GM10248 (cell line): ENCODE measurements at regions not wholly inside any gene's neighbourhood (a gene's known extent, or its start where the extent isn't known, plus 50 kb on each side); places are given as distances from the start of the nearest gene placed in this dataset.

Source experiments
- CTCF ChIA-PET: fragments of 300-600 bp; sonication (Branson Sonifier 250); formaldehyde crosslinking; extraction: SDS; loops from one replicate; lab custom pipeline; 2021; ENCODE audit warnings: antibody characterized with exemption; lab: Yijun Ruan, JAX
- POLR2A ChIA-PET: fragments of 350-650 bp; sonication (Branson Sonifier 250); formaldehyde crosslinking; extraction: SDS; loops from one replicate; lab custom pipeline; 2020; ENCODE audit warnings: antibody characterized with exemption; lab: Yijun Ruan, JAX
- DNase-seq: peaks from one replicate; pipeline ENCODE4 v3.0.0; 2012; ENCODE audit errors: extremely low spot score
- TF ChIP-seq, protein P1 (sequence below): IDR thresholded peaks from 2 replicates; pipeline ENCODE4 v1.5.1; 2012; ENCODE audit warnings: mild to moderate bottlenecking, low read depth; ENCODE audit errors: extremely low read depth, missing control alignments, control extremely low read depth

- POLR2A ChIA-PET, result no interaction called here
- CTCF ChIA-PET, result no interaction called here
- TF ChIP-seq, protein P1, sequence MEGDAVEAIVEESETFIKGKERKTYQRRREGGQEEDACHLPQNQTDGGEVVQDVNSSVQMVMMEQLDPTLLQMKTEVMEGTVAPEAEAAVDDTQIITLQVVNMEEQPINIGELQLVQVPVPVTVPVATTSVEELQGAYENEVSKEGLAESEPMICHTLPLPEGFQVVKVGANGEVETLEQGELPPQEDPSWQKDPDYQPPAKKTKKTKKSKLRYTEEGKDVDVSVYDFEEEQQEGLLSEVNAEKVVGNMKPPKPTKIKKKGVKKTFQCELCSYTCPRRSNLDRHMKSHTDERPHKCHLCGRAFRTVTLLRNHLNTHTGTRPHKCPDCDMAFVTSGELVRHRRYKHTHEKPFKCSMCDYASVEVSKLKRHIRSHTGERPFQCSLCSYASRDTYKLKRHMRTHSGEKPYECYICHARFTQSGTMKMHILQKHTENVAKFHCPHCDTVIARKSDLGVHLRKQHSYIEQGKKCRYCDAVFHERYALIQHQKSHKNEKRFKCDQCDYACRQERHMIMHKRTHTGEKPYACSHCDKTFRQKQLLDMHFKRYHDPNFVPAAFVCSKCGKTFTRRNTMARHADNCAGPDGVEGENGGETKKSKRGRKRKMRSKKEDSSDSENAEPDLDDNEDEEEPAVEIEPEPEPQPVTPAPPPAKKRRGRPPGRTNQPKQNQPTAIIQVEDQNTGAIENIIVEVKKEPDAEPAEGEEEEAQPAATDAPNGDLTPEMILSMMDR, result no peak
- DNase-seq, result no peak
These were observed 324.3 kb upstream of the KIAA1217 start for GRCh38 chr10:23884670-23885069.

DNA sequence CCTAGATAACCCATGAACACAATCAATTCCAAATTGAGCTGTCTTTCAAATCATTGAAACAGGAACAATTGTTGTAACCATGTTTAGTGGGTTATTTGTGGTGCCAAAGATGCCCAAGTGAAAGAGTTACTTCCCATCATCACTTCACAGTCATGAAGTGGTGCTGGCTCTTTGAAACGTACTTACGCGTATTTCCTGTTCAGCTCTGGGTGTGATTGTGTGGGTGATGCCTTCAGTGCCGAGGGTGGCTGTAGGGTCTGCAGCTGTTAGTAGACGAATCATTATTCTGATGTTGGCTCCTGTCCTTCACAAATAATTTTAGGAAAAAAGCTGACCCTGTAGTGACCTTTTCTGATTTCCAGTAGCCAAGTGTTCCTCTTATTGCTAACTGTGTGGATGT is 323.1 kb upstream of the KIAA1217 start:
- ChIA-PET POLR2A (no interaction called here), CTCF (no interaction called here)
- TF ChIP-seq, protein P1, result no peak
- DNase-seq, result no peak

- ChIA-PET POLR2A (no interaction called here), CTCF (no interaction called here)
- TF ChIP-seq, protein P1, result no peak
- DNase-seq, result no peak
These were observed 322.6 kb upstream of the KIAA1217 start for GRCh38 chr10:23886355-23886754.

GRCh38 chr10:23891301-23891700 is 317.6 kb upstream of the KIAA1217 start:
- ChIA-PET CTCF (no interaction called here), POLR2A (no interaction called here)
- TF ChIP-seq, protein P1, result no peak
- DNase-seq, result no peak

DNA sequence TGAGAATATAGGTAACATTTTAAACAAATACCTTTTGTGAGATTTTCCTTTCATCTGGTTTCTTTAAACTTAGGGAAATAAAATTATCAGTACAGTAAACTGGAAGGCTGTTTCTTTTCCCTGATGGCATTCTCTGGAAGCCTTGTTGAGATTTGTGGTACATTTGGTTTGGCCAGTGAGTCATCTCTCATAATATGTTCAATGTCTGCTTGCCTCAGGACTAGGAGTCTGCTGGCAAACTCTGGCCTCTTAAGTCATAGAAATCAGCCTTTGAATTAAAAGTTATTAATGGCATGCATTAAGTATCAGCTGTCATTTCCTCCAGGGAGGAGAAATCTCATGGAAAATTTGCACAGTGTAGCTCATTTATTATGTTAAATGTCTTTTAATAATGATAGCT is 316.6 kb upstream of the KIAA1217 start:
- TF ChIP-seq, protein P1, result no peak
- CTCF ChIA-PET, result no interaction called here
- POLR2A ChIA-PET, result no interaction called here
- no peak for DNase-seq

DNA sequence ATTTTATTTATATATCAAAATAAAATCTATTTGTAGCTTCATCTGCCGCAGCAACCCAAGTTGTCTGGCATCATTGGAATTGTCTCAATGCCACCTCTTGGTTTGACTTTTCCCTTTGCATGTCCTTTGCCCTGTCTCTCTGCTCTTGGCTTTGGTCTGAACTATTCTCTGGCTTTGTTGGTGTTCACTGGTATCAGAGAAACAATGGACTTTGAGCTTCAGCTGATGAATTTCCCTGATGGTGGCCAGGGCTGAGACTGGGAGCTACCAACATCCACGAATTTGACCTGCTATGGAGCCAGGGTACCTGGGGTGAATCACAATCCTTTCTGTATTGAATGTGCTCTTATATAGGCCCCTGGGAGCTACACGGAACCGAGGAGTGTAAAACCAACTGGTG is 311.7 kb upstream of the KIAA1217 start:
- ChIA-PET CTCF (interaction anchor here (1.2 kb wide), 1 partner anchor 32 kb away, joined by 3 read pairs; no protein-coding TSS in a partner anchor), POLR2A (no interaction called here)
- DNase-seq, result no peak
- TF ChIP-seq, protein P1, result no peak

DNA sequence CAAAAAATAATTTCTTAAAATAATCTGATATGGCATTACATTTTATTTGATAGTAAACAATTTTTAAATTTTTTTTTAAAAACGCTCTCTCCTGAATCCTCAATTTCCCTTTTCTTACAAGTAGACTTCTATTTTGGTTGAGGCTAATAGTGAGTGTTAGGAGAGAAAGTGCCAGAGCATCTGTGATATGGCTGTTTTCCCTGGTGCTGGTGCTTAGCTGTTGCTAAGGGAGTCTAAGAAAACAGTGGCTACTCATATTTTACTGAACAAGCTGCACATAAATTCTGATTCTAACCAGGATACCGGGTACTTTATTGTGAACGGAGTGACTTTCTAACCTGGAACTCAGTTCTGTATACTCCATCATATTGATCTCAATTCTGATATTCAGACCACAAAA is 311.1 kb upstream of the KIAA1217 start:
- ChIA-PET POLR2A (no interaction called here), CTCF (no interaction called here)
- TF ChIP-seq, protein P1, result no peak
- DNase-seq, result no peak
